GM18505 (cell line): ENCODE measurements at regions not wholly inside any gene's neighbourhood (a gene's known extent, or its start where the extent isn't known, plus 50 kb on each side); places are given as distances from the start of the nearest gene placed in this dataset.
"Not testable (repeated sequence)": the region's sequence is repeated elsewhere in the genome, so short reads cannot be mapped to it uniquely, and the experiment has no call there.

Source experiments
- ATAC-seq: cut with Tn5 transposase; IDR thresholded peaks from one replicate; pipeline ENCODE4 v1.9.1; 2021; ENCODE audit not compliant: unreplicated experiment
- POLR2A ChIP-seq: IDR thresholded peaks from 4 replicates; pipeline ENCODE4 v1.6.1; 2011; ENCODE audit warnings: borderline replicate concordance; ENCODE audit not compliant: insufficient read depth, insufficient read length; ENCODE audit errors: extremely low read depth

DNA sequence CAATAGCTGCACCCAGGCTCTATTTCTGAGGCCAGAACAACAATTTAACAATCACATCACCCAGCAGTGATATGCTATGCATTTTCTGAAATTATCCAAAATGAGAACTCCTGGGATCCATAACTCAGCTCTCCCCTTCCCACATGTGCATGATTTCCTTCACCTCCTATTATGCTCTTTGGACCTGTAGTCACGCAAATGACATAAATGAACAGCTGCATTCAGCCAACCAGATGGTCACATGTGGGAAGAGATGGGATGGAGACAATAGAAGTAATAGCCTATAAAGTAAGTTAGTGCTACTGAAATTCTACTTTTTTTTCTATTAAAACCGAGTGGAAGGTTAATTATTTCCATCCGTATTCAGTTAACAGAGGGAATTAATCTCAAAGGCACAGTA is 662.1 kb upstream of the ID4 start:
- ATAC-seq: no peak
- TF ChIP-seq POLR2A: no peak

DNA sequence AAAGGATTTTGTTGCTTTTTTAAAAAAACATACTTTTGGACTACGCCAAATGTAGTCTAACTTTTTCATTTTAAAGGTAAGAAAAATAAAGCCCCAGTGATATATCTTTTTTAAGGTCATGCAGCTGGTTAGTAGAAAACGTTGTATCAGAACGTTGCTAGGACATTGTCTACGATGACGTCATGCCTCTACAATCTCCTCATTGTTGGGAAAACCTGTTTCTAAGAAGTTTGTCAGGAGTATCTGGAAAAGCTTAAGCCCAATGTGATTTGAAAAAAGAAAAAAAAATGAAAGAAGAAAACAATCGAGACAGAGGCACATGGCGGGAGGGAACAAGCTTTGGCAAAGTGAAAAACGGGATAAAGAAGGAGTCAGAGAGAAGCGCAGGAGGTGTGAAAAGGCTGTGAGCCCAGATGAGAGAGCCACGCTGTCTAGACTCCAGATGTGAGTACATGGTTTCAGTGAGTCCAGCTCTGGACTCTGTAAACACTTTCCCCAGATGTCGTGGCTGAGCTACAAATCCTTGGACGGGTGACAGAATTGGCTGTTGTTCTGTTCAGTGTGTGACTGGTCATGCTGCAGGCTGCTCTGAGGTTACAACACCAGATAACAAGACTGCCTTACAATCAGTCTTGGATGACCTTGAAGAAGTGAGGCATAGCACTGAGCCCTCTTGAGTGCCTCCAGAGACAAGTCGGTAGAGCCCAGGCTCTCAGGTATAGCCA is 656.7 kb upstream of the ID4 start:
- no peak for TF ChIP-seq POLR2A
- ATAC-seq: no peak

DNA sequence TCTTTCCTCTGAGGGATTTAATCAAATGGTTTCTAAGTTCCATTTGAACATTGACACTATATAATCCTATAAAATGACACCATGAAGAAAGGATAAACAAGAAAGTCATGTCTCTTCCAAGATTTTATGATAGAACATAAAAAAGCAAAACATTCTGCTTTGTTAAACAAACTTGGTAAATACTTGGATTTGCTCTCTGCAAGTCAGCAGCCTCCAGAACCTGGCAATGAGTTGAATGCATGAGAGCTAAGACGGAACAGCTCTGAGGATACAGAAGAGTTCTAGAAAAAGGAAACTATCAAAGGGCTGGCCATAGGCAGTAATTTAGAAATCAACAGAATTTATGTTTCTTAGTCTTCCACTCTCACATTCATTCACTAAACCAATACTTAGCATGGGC is 656.0 kb upstream of the ID4 start:
- no peak for ATAC-seq
- TF ChIP-seq POLR2A: no peak

DNA sequence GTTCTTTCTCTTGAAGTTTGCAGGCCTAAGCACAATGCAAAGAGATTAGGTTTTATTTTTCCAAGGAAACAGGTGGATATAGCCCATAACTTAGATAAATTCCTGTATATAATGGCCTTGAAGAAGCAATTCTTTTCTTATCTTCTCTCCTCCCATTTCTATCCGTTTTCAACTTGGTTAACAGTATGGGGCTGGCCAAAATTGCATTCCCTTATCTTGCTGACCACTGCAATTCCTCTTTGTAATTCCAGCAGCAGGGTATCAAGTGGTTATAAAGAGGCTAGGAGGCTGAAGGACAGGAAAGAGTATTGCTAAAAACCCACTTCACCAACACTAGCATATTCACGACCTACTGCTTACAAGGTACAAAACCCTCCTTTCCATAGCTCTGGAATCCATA is 643.5 kb upstream of the ID4 start:
- ATAC-seq: no peak
- TF ChIP-seq POLR2A: no peak

DNA sequence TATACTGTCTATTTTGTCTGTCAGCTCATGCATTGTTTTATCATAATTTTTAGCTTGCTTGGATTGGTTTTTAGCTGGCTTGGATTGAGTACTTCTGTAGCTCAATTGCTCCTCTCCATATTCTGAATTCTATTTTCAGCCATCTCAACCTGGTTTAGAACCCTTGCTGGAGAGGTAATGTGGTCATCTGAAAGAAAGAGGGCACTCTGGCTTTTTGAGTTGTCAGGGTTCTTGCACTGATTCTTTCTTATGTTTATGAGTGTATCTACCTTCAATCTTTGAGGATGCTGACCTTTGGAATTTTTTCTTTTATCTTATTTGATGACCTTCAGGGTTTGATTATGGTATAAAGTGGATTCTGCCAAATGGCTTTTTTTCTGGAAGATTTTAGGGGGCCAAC is 632.7 kb upstream of the ID4 start:
- ATAC-seq: no peak
- no peak for TF ChIP-seq POLR2A

DNA sequence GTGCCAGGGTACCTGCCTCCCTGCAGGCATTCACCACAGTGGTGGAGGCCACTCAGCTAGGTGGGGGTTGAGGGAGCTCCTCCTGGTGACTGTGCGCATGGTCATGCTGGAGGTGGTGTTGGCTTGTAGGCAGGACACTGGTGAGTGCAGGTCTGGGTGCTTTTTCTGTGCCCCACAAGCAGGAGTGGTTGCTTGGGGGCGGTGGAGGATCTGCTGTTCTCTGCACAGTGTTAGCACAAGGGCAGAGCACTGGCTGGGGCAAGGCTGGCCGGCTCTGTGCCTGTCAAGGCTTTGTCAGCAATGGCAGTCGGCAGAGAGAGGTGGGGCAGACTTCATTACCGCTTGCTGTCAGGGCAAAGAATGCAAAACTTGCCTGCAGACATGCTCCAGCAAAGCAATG is 632.1 kb upstream of the ID4 start:
- TF ChIP-seq POLR2A: no peak
- ATAC-seq: no peak

DNA sequence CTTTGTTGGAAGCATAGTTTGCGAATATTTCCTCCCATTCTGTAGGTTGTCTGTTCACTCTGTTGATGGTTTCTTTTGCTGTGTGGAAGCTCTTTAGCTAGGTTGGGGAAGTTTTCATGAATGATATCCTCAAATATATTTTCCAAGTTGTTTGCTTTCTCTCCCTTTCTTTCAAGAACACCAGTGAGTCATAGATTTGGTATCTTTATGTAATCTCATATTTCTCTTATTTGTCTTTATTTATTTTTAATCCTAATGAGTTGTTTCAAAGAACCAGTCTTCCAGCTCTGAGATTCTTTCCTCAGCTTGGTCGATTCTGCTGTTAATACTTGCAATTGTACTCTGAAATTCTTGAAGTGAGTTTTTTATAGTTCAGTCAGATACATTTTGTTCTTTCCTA is 628.0 kb upstream of the ID4 start:
- no peak for TF ChIP-seq POLR2A
- ATAC-seq: no peak

DNA sequence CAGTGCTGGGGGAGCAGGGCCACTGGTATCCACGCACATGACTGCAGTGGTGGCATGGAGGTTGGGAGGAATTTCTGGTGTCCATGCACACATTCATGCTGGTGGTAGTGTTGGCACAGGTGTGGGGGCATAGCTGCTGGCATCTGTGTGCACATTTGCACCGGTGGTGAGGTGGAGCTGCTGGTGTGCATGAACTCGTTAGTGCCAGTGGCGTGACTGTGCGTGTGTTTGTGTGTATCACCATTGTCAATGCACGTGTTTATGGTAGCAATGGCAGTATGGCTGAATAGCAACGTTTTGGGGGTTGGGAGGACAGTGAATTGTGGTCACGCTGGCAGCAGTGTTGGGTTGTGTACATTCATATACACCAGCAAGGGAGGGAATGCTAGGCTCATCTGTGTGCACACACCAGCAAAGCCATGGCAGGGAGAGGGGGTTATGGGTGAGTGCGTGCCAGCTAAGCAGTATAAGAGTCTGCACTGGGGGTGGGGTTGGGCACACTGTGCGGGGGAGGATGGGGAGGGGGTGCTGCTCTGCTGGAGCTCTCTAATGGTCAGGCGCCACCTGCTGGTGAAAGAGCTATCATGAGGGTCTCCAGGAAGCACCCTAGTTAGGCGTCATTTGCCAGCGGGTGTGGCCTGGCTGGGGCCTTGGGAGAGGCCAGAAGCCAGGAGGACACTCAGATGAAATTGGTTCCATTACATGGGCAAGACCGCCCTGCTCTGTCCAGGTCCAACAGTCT is 626.1 kb upstream of the ID4 start:
- TF ChIP-seq POLR2A: no peak
- no peak for ATAC-seq

DNA sequence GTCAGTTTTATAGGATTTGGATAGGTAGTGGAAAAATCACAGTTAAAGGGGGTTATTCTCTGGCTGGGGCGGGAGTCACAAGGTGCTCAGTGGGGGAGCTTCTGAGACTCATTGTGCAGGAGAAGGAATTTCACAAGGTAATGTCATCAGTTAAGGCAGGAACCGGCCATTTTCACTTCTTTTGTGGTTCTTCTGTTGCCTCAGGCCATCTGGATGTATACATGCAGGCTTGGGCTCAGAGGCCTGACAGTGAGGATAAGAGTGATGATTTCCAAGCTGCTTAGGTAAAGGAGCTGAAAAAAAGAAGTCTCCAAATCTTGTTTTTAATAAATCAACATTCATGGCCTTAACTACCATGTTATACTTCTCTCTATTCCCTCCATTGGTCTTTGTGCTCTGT is 622.9 kb upstream of the ID4 start:
- ATAC-seq: no peak
- no peak for TF ChIP-seq POLR2A

DNA sequence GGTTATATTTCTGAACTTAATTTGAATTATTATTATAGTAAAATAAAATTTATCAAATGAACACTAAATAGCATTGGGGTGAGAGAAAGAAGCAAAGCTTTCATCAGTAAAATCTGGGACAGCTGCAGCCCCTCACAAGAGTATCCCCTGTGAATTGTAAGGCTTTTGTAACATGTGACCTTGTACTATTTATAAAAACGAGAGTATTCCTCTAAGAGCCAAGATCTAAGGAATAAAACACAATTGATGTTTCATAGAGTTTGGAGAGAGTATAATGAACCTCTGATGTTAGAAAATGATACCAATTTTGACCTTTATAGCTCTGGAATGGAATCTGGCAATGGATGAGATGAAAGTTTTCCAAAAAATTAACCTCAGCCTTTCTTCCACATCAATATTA is 617.2 kb upstream of the ID4 start:
- no peak for TF ChIP-seq POLR2A
- ATAC-seq: no peak

DNA sequence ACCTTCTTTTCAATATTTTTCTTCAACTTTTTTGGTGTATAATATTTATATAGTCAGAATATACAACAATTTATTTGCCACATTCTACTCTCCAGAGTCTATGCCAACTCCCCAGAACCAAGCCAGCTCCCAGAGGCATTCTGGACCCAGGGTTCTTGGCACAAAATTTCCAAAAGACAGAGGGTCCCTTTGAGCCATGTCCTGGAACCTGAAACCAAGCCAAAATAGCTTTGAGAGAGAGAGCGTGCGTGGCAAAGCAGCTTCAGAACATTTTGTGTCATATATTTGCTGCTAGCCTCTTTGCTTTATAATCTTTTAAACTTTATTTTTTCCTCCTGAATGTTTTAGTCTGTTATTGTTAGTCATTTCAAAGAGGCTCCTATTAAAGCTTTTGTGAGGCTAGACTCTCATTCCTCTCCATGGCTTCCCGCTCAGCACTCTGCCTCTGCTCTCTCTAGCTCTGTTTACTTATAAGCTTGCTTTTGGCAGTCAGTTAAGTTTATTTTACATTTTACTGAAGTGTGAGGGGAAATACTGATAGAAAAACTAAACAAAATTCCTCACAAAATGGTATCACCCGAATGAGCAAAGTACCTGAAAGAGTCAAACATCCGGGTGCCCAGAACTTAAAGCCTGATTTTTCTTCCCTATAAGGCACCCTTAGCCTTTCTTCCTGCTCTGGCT is 605.1 kb upstream of the ID4 start:
- ATAC-seq: no peak
- no peak for TF ChIP-seq POLR2A

DNA sequence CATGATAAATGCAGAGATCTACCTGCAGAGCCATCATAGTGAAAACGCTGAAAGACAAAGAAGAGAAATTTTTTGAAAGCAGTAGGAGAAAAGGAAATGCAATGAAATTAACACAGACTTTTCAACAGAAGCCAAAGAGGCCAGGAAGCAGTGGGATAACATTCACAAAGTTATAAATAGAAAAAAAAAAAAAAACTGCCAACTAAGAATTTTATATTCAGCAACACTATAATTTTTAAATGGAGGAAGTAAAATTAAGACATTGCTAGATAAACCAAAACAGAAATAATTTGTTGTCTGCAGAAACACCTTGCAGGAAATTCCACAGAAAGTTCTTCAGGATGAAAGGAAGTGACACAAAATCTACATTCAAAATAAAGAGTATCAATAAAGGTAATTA is 591.5 kb upstream of the ID4 start:
- TF ChIP-seq POLR2A: no peak
- ATAC-seq: no peak

DNA sequence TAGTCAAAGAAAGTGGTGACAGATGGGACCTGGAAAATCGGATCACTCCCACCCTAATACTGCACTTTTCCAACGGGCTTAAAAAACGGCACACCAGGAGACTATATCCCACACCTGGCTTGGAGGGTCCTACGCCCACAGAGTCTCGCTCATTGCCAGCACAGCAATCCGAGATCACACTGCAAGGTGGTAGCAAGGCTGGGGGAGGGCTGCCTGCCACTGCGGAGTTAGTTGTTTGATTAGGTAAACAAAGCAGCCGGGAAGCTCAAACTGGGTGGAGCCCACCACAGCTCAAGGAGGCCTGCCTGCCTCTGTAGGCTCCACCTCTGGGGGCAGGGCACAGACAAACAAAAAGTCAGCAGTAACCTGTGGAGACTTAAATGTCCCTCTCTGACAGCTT is 590.0 kb upstream of the ID4 start:
- not testable (repeated sequence) for ATAC-seq

DNA sequence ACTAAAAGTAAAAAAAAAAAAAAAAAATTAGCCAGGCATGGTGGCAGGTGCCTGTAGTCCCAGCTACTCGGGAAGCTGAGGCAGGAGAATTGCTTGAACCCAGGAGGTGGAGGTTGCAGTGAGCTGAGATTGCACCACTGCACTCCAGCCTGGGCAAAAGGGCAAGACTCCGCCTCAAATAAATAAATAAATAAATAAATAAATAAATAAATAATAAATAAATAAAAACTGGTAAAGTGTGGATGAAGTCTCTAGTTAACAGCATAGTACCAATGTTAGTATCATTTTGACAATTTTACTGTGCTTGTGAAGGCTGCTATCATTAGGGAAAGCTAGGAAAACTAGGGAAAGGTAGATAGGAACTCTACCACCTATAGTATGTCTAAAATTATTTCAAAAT is 581.0 kb upstream of the ID4 start:
- not testable (repeated sequence) for ATAC-seq

DNA sequence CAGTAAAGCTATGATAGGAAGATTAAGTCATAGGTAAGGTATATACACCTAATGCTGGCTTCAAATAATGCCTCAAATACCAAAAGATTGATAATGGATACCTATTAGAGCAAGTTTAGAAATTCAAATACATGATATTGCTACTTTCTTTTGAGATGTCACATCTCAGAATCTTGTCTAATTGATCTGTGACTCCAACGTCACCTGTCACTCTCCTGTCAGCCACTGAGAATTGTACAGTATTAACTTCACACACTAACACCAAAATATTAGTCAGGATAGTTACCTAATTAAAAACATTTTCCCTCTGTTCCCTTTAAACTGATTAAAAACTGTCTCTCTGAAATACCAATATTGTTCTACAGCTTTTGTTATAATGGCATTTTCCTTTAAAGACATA is 575.5 kb upstream of the ID4 start:
- ATAC-seq: no peak
- TF ChIP-seq POLR2A: no peak

DNA sequence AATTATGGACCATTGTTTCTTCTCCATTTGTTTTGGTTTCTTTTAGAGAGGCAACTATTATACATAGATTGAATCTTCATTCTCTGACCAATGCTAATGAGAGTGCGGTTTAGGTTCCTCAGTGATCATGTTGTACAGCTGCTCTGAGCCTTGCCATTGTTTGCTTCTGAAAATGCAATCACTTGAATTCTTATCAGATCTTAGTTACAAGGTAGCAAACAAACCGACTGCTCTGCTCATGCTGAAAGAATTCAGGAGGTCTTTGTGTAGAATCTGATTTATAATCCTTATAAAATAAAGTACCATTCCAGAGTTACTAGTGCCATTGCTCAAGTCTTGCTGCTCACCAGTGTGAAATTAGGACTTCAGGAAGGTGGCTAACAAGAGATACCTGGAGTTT is 569.1 kb upstream of the ID4 start:
- ATAC-seq: no peak
- TF ChIP-seq POLR2A: no peak
